SKM-1 (cell line): ENCODE measurements at regions not wholly inside any gene's neighbourhood (a gene's known extent, or its start where the extent isn't known, plus 50 kb on each side); places are given as distances from the start of the nearest gene placed in this dataset.
"Not testable (repeated sequence)": the region's sequence is repeated elsewhere in the genome, so short reads cannot be mapped to it uniquely, and the experiment has no call there.

ENCODE experiments used
- DNase-seq: peaks from one replicate; lab custom pipeline; 2025; ENCODE audit not compliant: unreplicated experiment; lab: John Stamatoyannopoulos, UW

GRCh38 chr5:118606940-118607339 is 381.4 kb downstream of the DTWD2 start:
- no peak for DNase-seq

GRCh38 chr5:118605761-118606160 is 382.6 kb downstream of the DTWD2 start:
- no peak for DNase-seq

DNA sequence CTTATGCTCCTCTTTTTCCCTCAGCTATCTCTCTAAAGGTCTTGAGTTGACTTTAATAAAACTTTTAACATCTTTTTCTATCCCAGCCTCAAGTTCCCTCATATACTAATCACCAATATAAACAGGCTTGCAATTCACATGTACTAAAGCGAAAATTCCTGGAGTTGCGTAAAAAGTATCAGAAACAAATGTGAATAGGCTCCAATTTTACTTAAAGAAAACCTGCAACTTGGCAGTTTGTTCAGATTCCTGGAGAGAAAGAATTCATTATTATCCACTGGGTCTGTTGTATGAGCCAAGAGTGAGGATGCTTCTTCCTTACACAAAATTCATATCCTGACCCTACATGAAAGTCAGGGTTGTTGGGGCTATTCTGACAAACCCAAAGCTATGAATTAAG is 384.2 kb downstream of the DTWD2 start:
- no peak for DNase-seq

DNA sequence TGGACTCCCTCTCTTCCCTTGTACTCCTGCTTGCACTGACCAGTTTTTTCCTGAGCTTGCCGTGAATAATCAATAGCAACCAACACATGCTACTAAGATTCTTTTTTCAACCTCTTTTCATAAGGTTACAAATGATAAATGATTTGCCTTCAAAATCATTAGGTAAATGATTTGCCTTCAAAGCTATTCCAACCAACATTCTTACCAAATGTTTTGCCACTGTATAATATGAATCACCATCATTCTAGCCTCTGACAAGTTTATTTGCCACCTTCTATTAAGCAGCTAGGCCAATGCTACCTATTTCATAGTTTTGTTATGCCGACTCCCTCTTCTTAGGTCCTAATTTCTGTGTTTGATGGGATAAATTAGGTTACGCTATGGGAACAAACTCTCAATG is 385.1 kb downstream of the DTWD2 start:
- DNase-seq: no peak

GRCh38 chr5:118598311-118598710 is 390.0 kb downstream of the DTWD2 start:
- DNase-seq: no peak

DNA sequence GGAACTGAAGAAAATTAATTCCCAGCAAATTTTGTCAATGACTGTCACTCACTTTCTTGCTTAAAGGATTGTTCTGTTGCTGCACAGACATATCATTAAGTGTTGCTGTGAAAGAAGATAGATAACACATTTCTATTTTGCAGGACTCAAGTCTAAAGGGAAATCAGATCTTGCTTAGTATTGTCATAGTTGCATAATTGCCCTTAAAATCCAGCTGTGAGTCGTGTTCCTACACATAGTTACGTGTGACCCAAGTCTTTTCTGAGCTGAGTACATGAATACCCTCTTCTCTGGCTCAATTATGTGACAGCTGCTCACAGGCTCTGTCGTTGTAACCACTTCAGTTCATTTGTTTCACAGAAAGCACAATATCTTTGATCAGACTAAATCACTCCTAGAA is 390.8 kb downstream of the DTWD2 start:
- no peak for DNase-seq

DNA sequence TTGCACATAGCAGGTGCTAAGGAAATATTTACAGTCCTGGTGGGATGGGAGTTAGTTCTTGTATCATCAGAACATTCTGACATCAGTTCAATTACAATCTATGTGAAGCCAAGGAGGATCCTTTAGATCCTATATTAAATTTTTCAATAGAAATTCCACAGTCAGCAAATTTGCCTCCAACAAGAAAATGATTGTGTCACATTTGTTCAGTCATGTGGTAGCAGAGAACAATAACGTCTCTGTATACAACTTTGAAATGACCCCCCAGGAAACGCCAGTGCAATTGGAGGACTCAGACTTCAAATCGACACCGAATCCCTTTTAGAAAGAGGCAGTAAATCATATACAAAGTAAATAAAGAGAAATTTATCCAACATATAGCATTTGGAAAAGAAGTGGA is 392.1 kb downstream of the DTWD2 start:
- no peak for DNase-seq

DNA sequence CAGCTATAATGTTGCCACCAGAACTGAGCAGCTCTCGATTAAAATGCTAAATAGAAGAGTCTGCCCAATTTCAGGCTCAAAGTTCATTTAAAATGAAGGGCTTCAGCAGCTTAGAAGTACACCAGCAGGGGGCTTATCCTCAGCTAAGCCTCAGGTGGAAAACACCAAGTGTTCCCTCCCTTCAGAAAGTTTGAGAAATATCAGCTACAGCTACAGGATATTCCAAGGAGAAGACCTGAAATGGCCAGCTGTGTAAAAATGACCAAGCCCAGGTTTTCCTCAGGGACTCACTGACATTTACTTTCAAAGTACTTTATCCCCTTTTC is 395.4 kb downstream of the DTWD2 start:
- no peak for DNase-seq

DNA sequence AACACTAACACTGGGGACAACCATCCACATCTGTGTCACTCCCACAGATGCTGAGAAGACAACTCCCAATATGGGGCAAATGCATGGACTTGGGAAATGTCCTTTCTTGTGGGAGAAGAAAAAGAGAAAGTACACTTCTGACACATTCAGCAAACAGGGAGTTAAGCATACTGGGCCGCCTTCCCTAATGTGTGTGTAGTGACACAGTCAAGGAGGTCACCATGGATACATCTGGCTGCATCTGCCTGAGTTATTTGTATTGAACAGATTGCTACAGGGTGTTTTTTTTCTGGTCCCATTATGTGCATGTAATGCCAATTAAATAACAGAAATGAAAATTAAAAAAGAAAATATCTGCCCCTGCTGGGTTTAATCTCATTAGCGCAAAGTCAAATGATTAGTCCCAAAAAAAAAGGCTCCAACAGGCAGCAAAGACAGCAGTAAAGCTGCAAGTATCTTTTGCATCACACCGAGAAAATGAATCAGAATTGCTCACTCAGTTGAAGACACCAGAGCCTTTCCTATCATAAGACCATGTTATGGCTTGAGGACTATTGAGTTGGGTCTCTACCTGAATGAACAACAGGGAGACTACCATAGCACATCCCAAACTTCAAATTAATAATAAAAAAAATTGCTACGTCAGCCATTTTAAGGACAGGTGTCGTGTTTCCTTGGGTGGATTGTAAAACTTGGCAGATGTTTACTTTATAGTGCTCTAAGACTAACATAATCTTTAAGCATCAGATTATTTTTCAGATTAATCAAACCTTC is 395.9 kb downstream of the DTWD2 start:
- DNase-seq: no peak

GRCh38 chr5:118590806-118591205 is 397.5 kb downstream of the DTWD2 start:
- DNase-seq: no peak

DNA sequence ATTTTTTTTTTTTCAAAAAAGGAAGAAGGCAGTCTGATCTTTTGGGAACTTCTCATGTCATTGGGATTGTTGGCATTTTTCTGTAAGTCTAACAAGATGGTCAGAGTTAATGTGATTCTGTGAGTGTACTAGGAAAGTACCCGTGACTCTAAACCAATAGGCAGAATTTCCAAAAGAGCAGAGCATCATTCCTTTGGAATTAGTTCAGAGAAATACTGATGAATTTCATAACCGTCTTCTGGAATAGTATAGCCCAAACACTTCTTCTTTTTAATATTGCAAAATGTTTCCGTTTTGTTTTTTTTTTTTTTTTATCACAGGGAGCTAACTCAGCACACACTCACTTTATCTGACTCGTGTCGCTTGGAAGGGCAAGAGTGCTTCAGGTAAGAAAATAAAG is 407.4 kb downstream of the DTWD2 start:
- no peak for DNase-seq

GRCh38 chr5:118578093-118578492 is 410.3 kb downstream of the DTWD2 start:
- DNase-seq: no peak

DNA sequence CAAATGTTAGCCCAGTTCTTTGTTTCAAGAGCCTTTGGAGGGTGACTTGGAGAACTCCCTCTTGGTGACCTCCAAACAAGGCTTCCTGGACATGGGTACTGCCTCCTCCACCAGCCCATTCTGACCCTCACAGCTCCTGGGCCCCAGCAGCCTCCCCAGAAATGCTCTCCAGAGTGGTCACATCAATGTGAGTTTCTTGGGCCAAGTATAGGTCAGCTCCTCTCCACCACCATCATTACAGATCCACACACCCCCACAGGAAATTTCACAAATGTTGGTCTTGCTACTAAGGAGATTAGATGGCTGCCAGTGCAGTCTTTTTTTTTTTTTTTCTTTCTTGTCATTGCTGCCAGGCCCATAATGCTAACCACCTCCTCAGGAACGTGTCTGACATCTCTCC is 410.7 kb downstream of the DTWD2 start:
- DNase-seq: no peak

GRCh38 chr5:118570276-118570675 is 418.1 kb downstream of the DTWD2 start:
- DNase-seq: not testable (repeated sequence)

DNA sequence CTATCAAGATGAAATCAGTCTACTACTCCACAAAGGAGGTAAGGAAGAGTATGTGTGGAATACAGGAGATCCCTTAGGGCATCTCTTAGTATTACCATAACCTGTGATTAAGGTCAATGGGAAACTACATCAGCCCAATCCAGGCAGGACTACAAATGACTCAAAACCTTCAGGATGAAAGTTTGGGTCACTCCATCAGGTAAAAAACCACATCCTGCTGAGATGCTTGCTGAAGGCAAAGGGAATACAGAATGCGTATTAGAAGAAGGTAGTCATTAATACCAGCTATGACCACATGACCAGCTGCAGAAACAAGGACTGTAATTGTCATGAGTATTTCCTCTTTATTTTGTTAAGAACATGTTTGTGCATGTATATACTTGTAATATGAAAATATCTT is 418.8 kb downstream of the DTWD2 start:
- not testable (repeated sequence) for DNase-seq

GRCh38 chr5:118565335-118565971 is 422.9 kb downstream of the DTWD2 start:
- DNase-seq: no peak

DNA sequence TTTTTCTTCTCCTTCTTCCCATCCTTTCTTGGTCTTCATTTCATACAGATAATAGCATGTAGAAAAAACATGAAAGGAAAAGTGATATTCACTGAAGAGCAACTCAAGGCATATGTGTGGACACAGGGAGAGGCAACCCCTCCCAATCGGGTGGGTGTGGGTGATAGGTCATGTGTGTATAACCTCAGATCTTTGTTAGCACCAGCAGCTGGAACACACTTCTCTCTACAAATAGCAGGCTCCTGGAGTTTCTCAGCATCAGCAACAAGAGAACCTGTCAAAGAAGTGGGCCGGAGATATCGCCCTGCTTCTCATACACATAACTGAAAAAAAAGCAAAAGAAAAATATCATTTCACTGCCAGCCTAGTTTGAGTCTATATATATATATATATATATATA is 426.4 kb downstream of the DTWD2 start:
- no peak for DNase-seq

DNA sequence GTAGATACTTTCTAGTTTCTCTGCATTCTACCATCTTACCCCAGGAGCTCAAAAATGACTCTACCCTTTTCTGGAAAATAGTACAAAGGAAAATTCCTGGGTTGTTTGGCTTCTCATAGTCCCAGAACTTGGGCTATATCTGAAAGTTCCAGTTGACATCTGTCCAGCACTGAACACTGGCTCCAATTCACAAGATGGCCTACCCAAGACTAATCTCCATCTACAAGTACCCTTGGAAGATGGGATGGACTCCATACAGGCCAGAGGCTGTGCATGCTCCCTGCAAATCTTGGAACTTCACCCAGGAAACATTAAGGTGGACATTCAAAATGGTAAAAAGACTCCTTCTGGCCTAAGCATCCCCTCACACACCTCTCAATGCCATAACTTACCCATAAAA is 427.1 kb downstream of the DTWD2 start:
- no peak for DNase-seq

DNA sequence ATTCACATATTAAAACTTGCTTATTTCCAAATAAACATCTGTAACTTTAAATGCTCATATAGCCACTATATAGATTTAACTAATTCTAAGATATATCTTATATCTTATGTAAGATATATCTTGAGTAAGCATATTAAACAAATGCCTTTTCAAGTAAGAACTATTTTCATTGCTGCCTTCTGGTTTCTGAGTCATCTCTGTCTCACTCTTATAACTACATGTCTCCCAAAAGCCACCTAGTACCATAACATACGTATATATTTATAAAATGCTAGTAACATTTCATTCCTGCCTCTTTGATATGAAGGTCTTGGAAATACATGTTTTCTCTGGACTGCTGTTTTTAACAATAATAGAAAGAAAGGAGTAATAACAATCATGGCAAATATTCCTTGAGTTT is 429.5 kb downstream of the DTWD2 start:
- DNase-seq: no peak

- no peak for DNase-seq
Observed at GRCh38 chr5:118557251-118557661, 431.1 kb downstream of the DTWD2 start.

- DNase-seq: no peak
Observed at GRCh38 chr5:118556792-118557191, 431.6 kb downstream of the DTWD2 start.

GRCh38 chr5:118555727-118556126 is 432.6 kb downstream of the DTWD2 start:
- no peak for DNase-seq

- no peak for DNase-seq
Observed at GRCh38 chr5:118554981-118555380, 433.4 kb downstream of the DTWD2 start.
